IMR-90 (cell line): ENCODE measurements at regions not wholly inside any gene's neighbourhood (a gene's known extent, or its start where the extent isn't known, plus 50 kb on each side); places are given as distances from the start of the nearest gene placed in this dataset.

Experiments
- ATAC-seq: fragments of 200-7000 bp; cut with Tn5 transposase; 2 replicates; pipeline ENCODE4 v1.9.1; 2020; ENCODE audit warnings: low read depth, mild to moderate bottlenecking, moderate library complexity
- BruUV-seq: library from RNA; stranded (reverse); fragments of 400-500 nt; replicated peaks from 2 replicates; lab custom pipeline; 2021; lab: Mats Ljungman, UMichigan
- CTCF ChIA-PET: fragments of 300-600 bp; formaldehyde crosslinking; extraction: SDS; loops from one replicate; lab custom pipeline; 2021; ENCODE audit warnings: antibody characterized with exemption; lab: Yijun Ruan, JAX
- POLR2A ChIA-PET: fragments of 300-600 bp; sonication (Branson Sonifier 250); formaldehyde crosslinking; loops from one replicate; lab custom pipeline; 2022; ENCODE audit warnings: antibody characterized with exemption; ENCODE audit not compliant: unreplicated experiment; lab: Charles Lee
- DNase-seq: peaks from one replicate; pipeline ENCODE4 v3.0.0; 2013
- H2AFZ ChIP-seq: replicated peaks from 2 replicates; pipeline ENCODE3; 2013; ENCODE audit warnings: low read length, mild to moderate bottlenecking; ENCODE audit not compliant: poor library complexity
- H2AK5ac ChIP-seq: 2 replicates; pipeline ENCODE4 v1.6.1; 2013; ENCODE audit warnings: low read depth, low read length, inconsistent platforms
- H2AK9ac ChIP-seq: replicated peaks from 2 replicates; pipeline ENCODE3; 2013; ENCODE audit warnings: mild to moderate bottlenecking, low read depth, low read length, moderate library complexity; ENCODE audit not compliant: poor library complexity
- H2BK120ac ChIP-seq: 2 replicates; pipeline ENCODE4 v1.6.1; 2013; ENCODE audit warnings: low read depth, low read length, inconsistent platforms
- H2BK15ac ChIP-seq: 3 replicates; pipeline ENCODE4 v1.6.1; 2013; ENCODE audit warnings: low read depth, low read length, inconsistent platforms
- H2BK20ac ChIP-seq: 2 replicates; pipeline ENCODE4 v1.6.1; 2013; ENCODE audit warnings: low read depth, mild to moderate bottlenecking, inconsistent platforms, low read length, moderate library complexity
- H2BK5ac ChIP-seq: 2 replicates; pipeline ENCODE4 v1.6.1; 2013; ENCODE audit warnings: mild to moderate bottlenecking, low read depth, low read length, inconsistent platforms; ENCODE audit not compliant: poor library complexity, severe bottlenecking
- H3K14ac ChIP-seq: replicated peaks from 2 replicates; pipeline ENCODE4 v1.6.1; 2013; ENCODE audit warnings: low read depth, low read length, inconsistent platforms
- H3K18ac ChIP-seq: 2 replicates; pipeline ENCODE4 v1.6.1; 2013; ENCODE audit warnings: low read depth, low read length, control low read depth
- H3K23ac ChIP-seq: 2 replicates; pipeline ENCODE4 v1.6.1; 2013; ENCODE audit warnings: low read depth, low read length, inconsistent platforms
- H3K27ac ChIP-seq: 2 replicates; pipeline ENCODE4 v1.5.1; 2013; ENCODE audit warnings: mild to moderate bottlenecking, control low read depth, low read length; ENCODE audit not compliant: insufficient read depth
- H3K27me3 ChIP-seq: 2 replicates; pipeline ENCODE4 v1.6.1; 2013; ENCODE audit warnings: low read length; ENCODE audit not compliant: control insufficient read depth, insufficient read depth
- H3K36me3 ChIP-seq: 2 replicates; pipeline ENCODE4 v1.6.1; 2013; ENCODE audit warnings: low read length, mixed read lengths; ENCODE audit not compliant: control insufficient read depth, insufficient read depth
- H3K4ac ChIP-seq: 2 replicates; pipeline ENCODE4 v1.6.1; 2013; ENCODE audit warnings: low read depth, low read length, inconsistent platforms
- H3K4me1 ChIP-seq: 2 replicates; pipeline ENCODE4 v1.6.1; 2013; ENCODE audit warnings: low read length, mixed read lengths; ENCODE audit not compliant: control insufficient read depth, insufficient read depth
- H3K4me2 ChIP-seq: 2 replicates; pipeline ENCODE4 v1.6.1; 2013; ENCODE audit warnings: low read depth, mild to moderate bottlenecking, control low read depth, low read length, moderate library complexity
- H3K4me3 ChIP-seq: 2 replicates; pipeline ENCODE4 v1.5.1; 2013; ENCODE audit warnings: low read depth, mild to moderate bottlenecking, control low read depth, low read length, moderate library complexity; ENCODE audit not compliant: insufficient read depth
- H3K56ac ChIP-seq: 2 replicates; pipeline ENCODE4 v1.6.1; 2013; ENCODE audit warnings: low read length, inconsistent platforms; ENCODE audit not compliant: insufficient read depth; ENCODE audit errors: extremely low read depth
- H3K79me1 ChIP-seq, 2 experiments: 2 replicates each; pipeline ENCODE4 v1.6.1; 2013; ENCODE audit warnings: low read length in 2 of 2, inconsistent platforms in 1 of 2, low read depth in 1 of 2
- H3K9ac ChIP-seq: 2 replicates; pipeline ENCODE4 v1.6.1; 2013; ENCODE audit warnings: low read depth, low read length, control low read depth
- H3K9me1 ChIP-seq: 2 replicates; pipeline ENCODE4 v1.6.1; 2013; ENCODE audit warnings: low read length, inconsistent platforms; ENCODE audit not compliant: insufficient read depth
- H3K9me3 ChIP-seq: 2 replicates; pipeline ENCODE4 v1.6.1; 2013; ENCODE audit warnings: low read length; ENCODE audit not compliant: control insufficient read depth, insufficient read depth
- H4K20me1 ChIP-seq: 2 replicates; pipeline ENCODE4 v1.6.1; 2013; ENCODE audit warnings: low read length, inconsistent platforms; ENCODE audit not compliant: insufficient read depth
- H4K5ac ChIP-seq: 2 replicates; pipeline ENCODE4 v1.6.1; 2013; ENCODE audit warnings: mild to moderate bottlenecking, low read depth, low read length, control low read depth
- H4K8ac ChIP-seq, 2 experiments: 2 replicates each; pipeline ENCODE4 v1.6.1; 2013; ENCODE audit warnings: low read depth in 2 of 2, low read length in 2 of 2, control low read depth in 1 of 2, inconsistent platforms in 1 of 2
- H4K91ac ChIP-seq: 2 replicates; pipeline ENCODE4 v1.6.1; 2013; ENCODE audit warnings: low read depth, low read length, inconsistent platforms; ENCODE audit not compliant: insufficient read depth
- RAD21 ChIP-seq: IDR thresholded peaks from 2 replicates; pipeline ENCODE4 v1.6.1; 2012; ENCODE audit warnings: low read length, improper control_type of control experiment
- WGBS, 2 experiments: methylation state at CpG; one replicate each; pipeline versions ENCODE4 v1.1.5 to v1.1.7; 2013; ENCODE audit warnings: missing lambda C conversion rate in 2 of 2; ENCODE audit not compliant: insufficient read length in 1 of 2; ENCODE audit errors: extremely low coverage in 2 of 2; 5-methylcytosine and 5-hydroxymethylcytosine counted together
- dilution Hi-C: fragments of 300-500 bp; cut with HindIII; formaldehyde crosslinking; loops from one replicate; pipeline ENCODE4 v1.14.3; 2018; ENCODE audit warnings: low sequenced_read_pairs; ENCODE audit not compliant: unreplicated experiment
- in situ Hi-C: fragments of 300-500 bp; cut with MboI; formaldehyde crosslinking; loops from 3 replicates; pipeline ENCODE4 v1.14.3; 2019; ENCODE audit warnings: low sequenced_read_pairs, inconsistent platforms, mixed read lengths
- intact Hi-C: fragments of 100-400 bp; cut with micrococcal nuclease; formaldehyde crosslinking; loops from 2 replicates; pipeline ENCODE4 v1.10.0; 2022
- TF ChIP-seq, protein P1 (sequence below): fragments of 150-350 bp; IDR thresholded peaks from 2 replicates; pipeline ENCODE4 v1.6.1; 2016; ENCODE audit warnings: low read depth, mild to moderate bottlenecking, low read length, moderate library complexity, borderline replicate concordance

DNA sequence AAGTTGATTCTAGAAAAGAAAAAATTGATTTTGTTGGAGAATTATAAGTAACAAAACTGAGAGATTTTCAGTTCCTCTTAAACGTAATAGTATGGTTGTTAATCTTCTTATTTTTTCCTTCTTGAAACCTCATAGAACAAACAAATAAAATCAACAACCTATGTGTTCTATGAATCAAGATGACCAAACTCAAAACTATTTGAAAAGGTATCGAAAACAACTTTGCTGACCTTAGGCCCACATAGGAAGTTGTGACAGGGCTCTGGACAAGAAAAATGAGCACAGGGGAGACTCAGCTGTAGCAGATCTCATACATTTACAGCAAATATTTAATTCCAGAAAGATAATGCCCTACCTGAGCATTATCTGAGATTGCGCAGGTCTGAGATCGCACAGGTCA is 169.4 kb upstream of the CCNH start:
- no peaks in the 10 kb centered on the region for H3K9me3 ChIP-seq
- H4K20me1 ChIP-seq = no peaks in the 10 kb centered on the region
- no peak overlapping the region for H2BK120ac ChIP-seq
- H4K5ac ChIP-seq = no peak overlapping the region
- H2BK20ac ChIP-seq = no peak overlapping the region
- in situ Hi-C loops = no loop called here
- H3K27ac ChIP-seq = no peak overlapping the region
- H3K4me3 ChIP-seq = no peak overlapping the region
- no peaks in the 10 kb centered on the region for H3K36me3 ChIP-seq
- H4K8ac ChIP-seq = no peak overlapping the region
- H3K56ac ChIP-seq = no peak overlapping the region
- ATAC-seq = no peak
- H2BK5ac ChIP-seq = no peak overlapping the region
- DNase-seq = no peak
- H3K4ac ChIP-seq = no peak overlapping the region
- no peak overlapping the region for H3K9ac ChIP-seq
- no peak overlapping the region for H3K18ac ChIP-seq
- no peaks in the 10 kb centered on the region for H3K4me1 ChIP-seq
- ChIA-PET POLR2A (no interaction called here), CTCF (no interaction called here)
- TF ChIP-seq, protein P1, sequence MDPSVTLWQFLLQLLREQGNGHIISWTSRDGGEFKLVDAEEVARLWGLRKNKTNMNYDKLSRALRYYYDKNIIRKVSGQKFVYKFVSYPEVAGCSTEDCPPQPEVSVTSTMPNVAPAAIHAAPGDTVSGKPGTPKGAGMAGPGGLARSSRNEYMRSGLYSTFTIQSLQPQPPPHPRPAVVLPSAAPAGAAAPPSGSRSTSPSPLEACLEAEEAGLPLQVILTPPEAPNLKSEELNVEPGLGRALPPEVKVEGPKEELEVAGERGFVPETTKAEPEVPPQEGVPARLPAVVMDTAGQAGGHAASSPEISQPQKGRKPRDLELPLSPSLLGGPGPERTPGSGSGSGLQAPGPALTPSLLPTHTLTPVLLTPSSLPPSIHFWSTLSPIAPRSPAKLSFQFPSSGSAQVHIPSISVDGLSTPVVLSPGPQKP = no peak
- no peak for TF ChIP-seq RAD21
- no peaks in the 10 kb centered on the region for H3K27me3 ChIP-seq
- no peak overlapping the region for H3K4me2 ChIP-seq
- BruUV-seq = no TSS peak
- no peak overlapping the region for H3K23ac ChIP-seq
- intact Hi-C loops = no loop called here
- H3K79me1 ChIP-seq = no peaks in the 10 kb centered on the region
- dilution Hi-C loops = no loop called here
- H4K91ac ChIP-seq = no peak overlapping the region
- H2AK5ac ChIP-seq = no peak overlapping the region
- H2BK15ac ChIP-seq = no peak overlapping the region
- no peaks in the 10 kb centered on the region for H3K9me1 ChIP-seq
- no peak overlapping the region for H2AFZ ChIP-seq
- no peak overlapping the region for H3K14ac ChIP-seq
- no peak overlapping the region for H2AK9ac ChIP-seq
- no CpG with 5 or more reads among the region's 4 CpGs for WGBS, 2 experiments
